NB4 (cell line): ENCODE measurements at regions not wholly inside any gene's neighbourhood (a gene's known extent, or its start where the extent isn't known, plus 50 kb on each side); places are given as distances from the start of the nearest gene placed in this dataset.

Experiments
- DNase-seq: peaks from one replicate; pipeline ENCODE4 v3.0.0; 2010; ENCODE audit warnings: low read depth
- H3K4me3 ChIP-seq: one replicate; pipeline ENCODE4 v1.5.1; 2011; ENCODE audit warnings: mild to moderate bottlenecking, low read depth, low read length, moderate library complexity
- CTCF ChIP-seq: IDR thresholded peaks from one replicate; pipeline ENCODE4 v1.5.1; 2012; ENCODE audit warnings: low read depth, low read length
- MAX ChIP-seq: IDR thresholded peaks from 2 replicates; pipeline ENCODE4 v1.6.1; 2011; ENCODE audit warnings: low read depth, low read length
- MYC ChIP-seq: IDR thresholded peaks from 2 replicates; pipeline ENCODE4 v1.6.1; 2011; ENCODE audit warnings: low read depth, low read length
- POLR2A ChIP-seq: IDR thresholded peaks from 2 replicates; pipeline ENCODE4 v1.6.1; 2011; ENCODE audit warnings: mild to moderate bottlenecking; ENCODE audit not compliant: insufficient read length; ENCODE audit errors: extremely low read depth

- H3K4me3 ChIP-seq, result no peak overlapping the region
- TF ChIP-seq CTCF, result no peak
- TF ChIP-seq POLR2A, result no peak
- no peak for TF ChIP-seq MYC
- no peak for TF ChIP-seq MAX
- DNase-seq, result no peak
Observed at GRCh38 chr1:199338760-199339159, 688.8 kb upstream of the NR5A2 start.

- H3K4me3 ChIP-seq, result no peak overlapping the region
- TF ChIP-seq MAX, result no peak
- no peak for TF ChIP-seq CTCF
- TF ChIP-seq MYC, result no peak
- no peak for TF ChIP-seq POLR2A
- DNase-seq, result no peak
Observed at GRCh38 chr1:199352351-199352750, 675.2 kb upstream of the NR5A2 start.

GRCh38 chr1:199353906-199354305, 673.6 kb upstream of the NR5A2 start:
- DNase-seq, result no peak

GRCh38 chr1:199356561-199356960, 670.9 kb upstream of the NR5A2 start:
- DNase-seq, result no peak
- TF ChIP-seq POLR2A, result no peak
- no peak overlapping the region for H3K4me3 ChIP-seq

More at GRCh38 chr1:199353906-199354305, 673.6 kb upstream of the NR5A2 start:
- H3K4me3 ChIP-seq, result no peak overlapping the region
- no peak for TF ChIP-seq CTCF
- no peak for TF ChIP-seq MYC
- no peak for TF ChIP-seq POLR2A
- no peak for TF ChIP-seq MAX

- no peak overlapping the region for H3K4me3 ChIP-seq
- DNase-seq, result no peak
Observed at GRCh38 chr1:199357599-199357998, 669.9 kb upstream of the NR5A2 start.

GRCh38 chr1:199362996-199363395, 664.5 kb upstream of the NR5A2 start:
- H3K4me3 ChIP-seq, result no peak overlapping the region
- no peak for TF ChIP-seq MYC
- TF ChIP-seq POLR2A, result no peak
- no peak for TF ChIP-seq MAX
- TF ChIP-seq CTCF, result no peak
- no peak for DNase-seq

More at GRCh38 chr1:199357599-199357998, 669.9 kb upstream of the NR5A2 start:
- no peak for TF ChIP-seq POLR2A
- no peak for TF ChIP-seq MAX

GRCh38 chr1:199373139-199373538, 654.4 kb upstream of the NR5A2 start:
- TF ChIP-seq MAX (no peak), CTCF (no peak), POLR2A (no peak), MYC (no peak)
- no peak overlapping the region for H3K4me3 ChIP-seq
- no peak for DNase-seq
